ENCODE measurements at regions not wholly inside any gene's neighbourhood (a gene's known extent, or its start where the extent isn't known, plus 50 kb on each side); places are given as distances from the start of the nearest gene placed in this dataset.

GRCh38 chr13:22736084-22736767 lies 444.6 kb upstream of the SGCG start:
- no peak for DNase-seq (ENCODE audit: low read depth, low spot score)
- Histone ChIP-seq H3K9me2 (ENCODE audit: insufficient read depth) (no peaks in the 10 kb centered on the region), H3K79me2 (ENCODE audit: insufficient read depth, low read length) (no peaks in the 10 kb centered on the region), H3K4me1 (ENCODE audit: control insufficient read depth in 1 of 2, insufficient read depth in 2 of 2, low read length in 2 of 2) (peaks cover 0 to 5% of the 10 kb centered on the region in 2 experiments; a peak in 2 of 4 replicates), H3K9ac (ENCODE audit: low read length) (no peak overlapping the region), H3K27me3 (ENCODE audit: insufficient read depth, low read length) (no peaks in the 10 kb centered on the region), H3K4me2 (ENCODE audit: low read length) (no peak overlapping the region), H3K36me3 (ENCODE audit: control insufficient read depth in 1 of 2, insufficient read depth in 2 of 2, low read length in 2 of 2) (no peaks in the 10 kb centered on the region), H2AFZ (ENCODE audit: low read depth, low read length, poor library complexity, severe bottlenecking) (peak overlapping the region; percentile 81), H3K9me3 (ENCODE audit: control insufficient read depth in 1 of 2, insufficient read depth in 1 of 2, low read depth in 1 of 2, low read length in 2 of 2) (no peaks in the 10 kb centered on the region), H4K20me1 (ENCODE audit: insufficient read depth) (no peaks in the 10 kb centered on the region), H3K4me3 (replicated peaks in 1 of 2; ENCODE audit: low read depth in 1 of 2, low read length in 2 of 2) (no peak overlapping the region), H3K27ac (ENCODE audit: low read depth, low read length) (no peak overlapping the region)
- ChIA-PET CTCF (interaction anchor here (0.6 kb wide), 1 partner anchor 9 kb away, joined by 3 read pairs; no protein-coding TSS in a partner anchor), RAD21 (ENCODE audit: low non-redundant PET in 1 of 2, low total read pairs in 2 of 2, uncharacterized antibody in 2 of 2, unreplicated experiment in 2 of 2) (no interaction called here), POLR2A (interaction anchor here (1.4 kb wide), 1 partner anchor 9 kb away, joined by 3 read pairs; no protein-coding TSS in a partner anchor)
- no TSS peak for BruUV-seq (replicated peaks)
- no peak for ATAC-seq
- intact Hi-C loops (cut with micrococcal nuclease): no loop called here
- no peak for TF ChIP-seq YY1 (IDR thresholded peaks at IDR 0.05; ENCODE audit: extremely low read depth, insufficient replicate concordance, low read depth, low read length)
- no peak for TF ChIP-seq RAD21 (IDR thresholded peaks at IDR 0.05; ENCODE audit: low read depth)
- no peak for TF ChIP-seq JUND (IDR thresholded peaks at IDR 0.05)
- no peak for TF ChIP-seq EZH2 (IDR thresholded peaks at IDR 0.05)
- TF ChIP-seq EGR1 (IDR thresholded peaks at IDR 0.05; ENCODE audit: low read depth): no peak
- TF ChIP-seq CEBPB (IDR thresholded peaks at IDR 0.05; ENCODE audit: low read depth): no peak
- TF ChIP-seq ZFX (IDR thresholded peaks at IDR 0.05): no peak
- TF ChIP-seq FOSL1 (IDR thresholded peaks at IDR 0.05; ENCODE audit: low read depth): no peak
- no peak for TF ChIP-seq POLR2AphosphoS5 (IDR thresholded peaks at IDR 0.05; ENCODE audit: low read depth, low read length)
- TF ChIP-seq POLR2A (IDR thresholded peaks at IDR 0.05; ENCODE audit: borderline replicate concordance, extremely low read depth, insufficient read depth, insufficient read length): no peak
- TF ChIP-seq CTCF (IDR thresholded peaks at IDR 0.05 in 2 of 3, conservative IDR thresholded peaks at IDR 0.05 in 1 of 3; ENCODE audit: borderline replicate concordance in 1 of 3, insufficient read depth in 1 of 3, low read depth in 2 of 3, low read length in 2 of 3): no peak

Measured in HCT116 (cell line).